ENCODE measurements at regions not wholly inside any gene's neighbourhood (a gene's known extent, or its start where the extent isn't known, plus 50 kb on each side); places are given as distances from the start of the nearest gene placed in this dataset.

DNA sequence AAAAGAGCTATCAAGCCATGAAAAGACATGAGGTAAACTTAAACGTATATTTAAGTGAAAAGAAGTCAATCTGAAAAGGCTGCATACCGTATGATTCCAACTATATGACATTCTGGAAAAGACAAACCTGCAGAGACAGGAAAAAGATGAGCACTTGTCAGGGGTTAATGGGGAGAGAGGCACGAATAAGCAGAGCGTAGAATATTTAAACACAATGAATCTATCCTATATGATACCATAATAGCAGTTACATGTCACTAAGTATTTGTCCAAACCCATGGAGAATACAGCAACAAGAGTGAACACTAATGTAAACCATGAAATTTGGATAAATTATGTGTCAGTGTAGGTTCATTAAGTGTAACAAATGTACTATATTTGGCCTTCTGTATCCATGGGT is 560.3 kb upstream of the ANO3 start:
- no peak overlapping the region for H3K4me3 ChIP-seq (ENCODE audit: low read depth, low read length)
- no peak for DNase-seq (ENCODE audit: low read depth)
- TF ChIP-seq, protein P1, sequence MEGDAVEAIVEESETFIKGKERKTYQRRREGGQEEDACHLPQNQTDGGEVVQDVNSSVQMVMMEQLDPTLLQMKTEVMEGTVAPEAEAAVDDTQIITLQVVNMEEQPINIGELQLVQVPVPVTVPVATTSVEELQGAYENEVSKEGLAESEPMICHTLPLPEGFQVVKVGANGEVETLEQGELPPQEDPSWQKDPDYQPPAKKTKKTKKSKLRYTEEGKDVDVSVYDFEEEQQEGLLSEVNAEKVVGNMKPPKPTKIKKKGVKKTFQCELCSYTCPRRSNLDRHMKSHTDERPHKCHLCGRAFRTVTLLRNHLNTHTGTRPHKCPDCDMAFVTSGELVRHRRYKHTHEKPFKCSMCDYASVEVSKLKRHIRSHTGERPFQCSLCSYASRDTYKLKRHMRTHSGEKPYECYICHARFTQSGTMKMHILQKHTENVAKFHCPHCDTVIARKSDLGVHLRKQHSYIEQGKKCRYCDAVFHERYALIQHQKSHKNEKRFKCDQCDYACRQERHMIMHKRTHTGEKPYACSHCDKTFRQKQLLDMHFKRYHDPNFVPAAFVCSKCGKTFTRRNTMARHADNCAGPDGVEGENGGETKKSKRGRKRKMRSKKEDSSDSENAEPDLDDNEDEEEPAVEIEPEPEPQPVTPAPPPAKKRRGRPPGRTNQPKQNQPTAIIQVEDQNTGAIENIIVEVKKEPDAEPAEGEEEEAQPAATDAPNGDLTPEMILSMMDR (IDR thresholded peaks at IDR 0.05; ENCODE audit: control insufficient read depth, extremely low read depth, insufficient read depth) = no peak

- no peak overlapping the region for H3K4me3 ChIP-seq (ENCODE audit: low read depth, low read length)
- no peak for DNase-seq (ENCODE audit: low read depth)
Measured at GRCh38 chr11:25775603-25776002, 556.3 kb upstream of the ANO3 start.

DNA sequence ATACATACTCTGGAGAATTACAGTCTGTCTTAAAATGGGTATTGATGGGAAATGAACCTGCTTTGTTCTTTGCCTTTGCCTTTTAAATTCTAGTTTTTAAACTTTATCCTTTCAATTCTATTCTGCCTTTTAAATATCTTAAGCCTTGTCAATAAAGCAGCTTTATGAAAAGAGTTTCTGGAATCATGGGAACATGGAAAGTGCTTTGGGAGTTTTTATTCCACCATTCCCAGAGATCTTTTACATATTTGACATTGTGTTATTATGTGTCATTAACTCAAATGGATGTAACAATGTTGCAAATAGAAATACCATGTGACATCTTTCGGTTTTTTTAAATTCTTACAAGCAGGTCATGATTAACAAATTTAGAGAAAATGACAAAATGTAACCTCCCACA is 555.7 kb upstream of the ANO3 start:
- no peak for DNase-seq (ENCODE audit: low read depth)
- TF ChIP-seq, protein P1 (IDR thresholded peaks at IDR 0.05; ENCODE audit: control insufficient read depth, extremely low read depth, insufficient read depth) = no peak
- no peak overlapping the region for H3K4me3 ChIP-seq (ENCODE audit: low read depth, low read length)

More at GRCh38 chr11:25775603-25776002, 556.3 kb upstream of the ANO3 start:
- TF ChIP-seq, protein P1 (IDR thresholded peaks at IDR 0.05; ENCODE audit: control insufficient read depth, extremely low read depth, insufficient read depth) = no peak

DNA sequence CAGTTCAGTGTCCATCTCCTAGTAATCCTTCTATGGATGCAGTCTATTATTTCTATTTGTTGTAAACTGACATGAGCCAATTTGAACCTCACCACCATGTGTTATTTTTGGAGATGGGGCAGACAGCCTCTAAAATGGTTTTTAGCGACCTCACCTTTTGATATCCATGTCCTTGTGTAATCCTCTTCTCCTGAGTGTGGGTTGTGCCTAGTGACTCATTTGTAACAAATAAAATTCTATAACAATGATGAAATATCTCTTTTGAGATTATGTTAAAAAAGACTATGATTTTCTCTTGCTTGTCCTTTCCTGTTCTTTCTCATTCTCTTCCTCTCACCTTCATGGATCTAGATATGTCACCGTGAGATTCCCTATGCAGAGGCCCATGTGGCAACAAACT is 554.6 kb upstream of the ANO3 start:
- TF ChIP-seq, protein P1 (IDR thresholded peaks at IDR 0.05; ENCODE audit: control insufficient read depth, extremely low read depth, insufficient read depth) = no peak
- no peak for DNase-seq (ENCODE audit: low read depth)
- H3K4me3 ChIP-seq (ENCODE audit: low read depth, low read length) = no peak overlapping the region

DNA sequence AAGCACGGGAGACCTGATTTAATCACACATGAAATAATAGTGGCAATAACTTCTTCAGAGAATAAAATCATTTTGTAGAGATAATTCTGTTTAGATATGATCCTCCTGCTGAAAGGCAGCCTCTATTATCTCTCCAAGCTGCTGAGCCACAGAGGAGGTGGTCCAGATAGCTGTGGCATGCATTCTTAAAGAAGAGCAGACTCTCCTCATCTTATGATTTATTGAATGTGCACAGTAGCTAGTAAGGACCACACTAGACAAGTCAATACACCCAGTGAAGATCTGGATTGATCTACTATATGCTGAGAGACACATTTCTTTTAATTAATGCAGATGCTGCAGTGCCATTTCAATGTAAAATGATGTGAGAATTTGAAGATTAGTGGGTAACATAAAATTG is 552.9 kb upstream of the ANO3 start:
- DNase-seq (ENCODE audit: low read depth) = no peak
- no peak overlapping the region for H3K4me3 ChIP-seq (ENCODE audit: low read depth, low read length)
- TF ChIP-seq, protein P1 (IDR thresholded peaks at IDR 0.05; ENCODE audit: control insufficient read depth, extremely low read depth, insufficient read depth) = no peak

DNA sequence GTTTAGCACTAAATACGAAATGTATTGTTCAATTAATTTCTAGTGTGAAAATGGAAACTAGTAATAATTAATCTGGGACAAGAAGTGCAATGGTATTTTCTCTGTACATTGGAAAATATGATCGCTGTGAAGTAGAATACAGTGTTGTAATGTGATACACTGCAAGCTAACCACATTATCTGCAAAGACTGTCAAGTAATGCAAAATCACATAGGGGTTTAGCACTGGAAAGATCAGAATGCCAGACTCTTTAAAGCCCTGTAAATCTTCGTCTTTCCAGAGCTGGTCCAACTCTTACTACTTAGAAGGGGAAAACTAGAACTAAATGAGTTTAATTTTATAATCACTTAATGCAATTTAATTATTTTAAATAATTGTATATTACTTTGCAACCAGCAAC is 544.5 kb upstream of the ANO3 start:
- H3K4me3 ChIP-seq (ENCODE audit: low read depth, low read length) = no peak overlapping the region
- no peak for DNase-seq (ENCODE audit: low read depth)
- TF ChIP-seq, protein P1 (IDR thresholded peaks at IDR 0.05; ENCODE audit: control insufficient read depth, extremely low read depth, insufficient read depth) = no peak

GRCh38 chr11:25790396-25790795 is 541.5 kb upstream of the ANO3 start:
- TF ChIP-seq, protein P1 (IDR thresholded peaks at IDR 0.05; ENCODE audit: control insufficient read depth, extremely low read depth, insufficient read depth) = no peak
- DNase-seq (ENCODE audit: low read depth) = no peak
- H3K4me3 ChIP-seq (ENCODE audit: low read depth, low read length) = no peak overlapping the region

Data from LNCaP clone FGC (cell line).